T1000 (cell line): ENCODE measurements at regions not wholly inside any gene's neighbourhood (a gene's known extent, or its start where the extent isn't known, plus 50 kb on each side); places are given as distances from the start of the nearest gene placed in this dataset.

Experiments
- DNase-seq: peaks from one replicate; lab custom pipeline; 2025; ENCODE audit warnings: mixed read lengths; lab: John Stamatoyannopoulos, UW

- no peak for DNase-seq
Measured at GRCh38 chr12:42859612-42860011, 270.1 kb upstream of the PRICKLE1 start.

DNA sequence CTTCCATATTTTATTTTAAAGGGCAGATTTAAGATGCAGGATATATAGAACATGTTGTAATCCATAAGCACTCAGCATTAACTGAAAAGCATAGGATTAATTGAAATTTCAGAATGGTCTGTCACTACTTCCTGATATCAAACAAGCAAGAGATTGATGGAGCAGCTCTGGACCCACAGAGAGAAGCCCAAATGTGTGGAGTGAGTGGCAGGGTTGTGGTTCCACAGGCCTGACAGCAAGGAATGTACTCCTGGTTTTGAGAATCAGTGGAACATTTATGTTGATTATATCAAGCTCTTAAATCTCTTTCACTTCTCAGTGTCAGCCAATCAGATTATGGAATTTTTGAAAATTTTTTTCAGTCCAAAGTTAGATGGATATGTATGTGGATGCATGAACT lies 267.6 kb upstream of the PRICKLE1 start:
- DNase-seq, result no peak

DNA sequence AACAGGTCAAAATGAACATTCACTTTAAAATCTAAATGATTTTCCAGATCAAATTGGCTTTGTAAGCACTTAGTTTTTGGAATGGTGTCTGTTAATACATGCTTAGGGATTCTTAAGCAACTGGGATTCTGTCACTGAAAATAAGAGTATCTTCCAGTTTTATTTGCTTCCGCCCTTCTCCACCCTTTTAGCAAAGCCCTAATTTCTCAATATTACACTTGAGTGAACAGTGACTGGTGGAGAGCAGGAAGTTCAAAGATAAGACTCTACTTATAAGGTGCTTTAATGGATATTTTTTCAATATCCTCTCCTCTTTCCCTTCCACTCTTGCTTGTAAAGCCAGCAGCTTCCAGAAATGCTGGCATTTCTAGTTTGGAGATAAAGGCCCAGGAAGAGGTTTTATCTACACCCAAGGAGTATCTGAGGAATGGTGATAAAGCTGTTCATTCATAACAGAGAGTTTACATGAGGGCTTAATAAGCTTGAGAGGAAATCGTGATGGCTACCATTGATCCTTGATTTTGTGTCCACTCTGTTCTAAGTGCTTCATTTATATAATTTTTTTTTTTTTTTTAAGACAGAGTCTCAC lies 265.9 kb upstream of the PRICKLE1 start:
- DNase-seq, result no peak

- no peak for DNase-seq
Measured at GRCh38 chr12:42854826-42855225, 265.3 kb upstream of the PRICKLE1 start.

- no peak for DNase-seq
Measured at GRCh38 chr12:42854208-42854607, 264.7 kb upstream of the PRICKLE1 start.

GRCh38 chr12:42853370-42854140 lies 264.0 kb upstream of the PRICKLE1 start:
- DNase-seq, result no peak

- DNase-seq, result no peak
Measured at GRCh38 chr12:42846782-42847181, 257.2 kb upstream of the PRICKLE1 start.

GRCh38 chr12:42834062-42834461 lies 244.5 kb upstream of the PRICKLE1 start:
- no peak for DNase-seq

DNA sequence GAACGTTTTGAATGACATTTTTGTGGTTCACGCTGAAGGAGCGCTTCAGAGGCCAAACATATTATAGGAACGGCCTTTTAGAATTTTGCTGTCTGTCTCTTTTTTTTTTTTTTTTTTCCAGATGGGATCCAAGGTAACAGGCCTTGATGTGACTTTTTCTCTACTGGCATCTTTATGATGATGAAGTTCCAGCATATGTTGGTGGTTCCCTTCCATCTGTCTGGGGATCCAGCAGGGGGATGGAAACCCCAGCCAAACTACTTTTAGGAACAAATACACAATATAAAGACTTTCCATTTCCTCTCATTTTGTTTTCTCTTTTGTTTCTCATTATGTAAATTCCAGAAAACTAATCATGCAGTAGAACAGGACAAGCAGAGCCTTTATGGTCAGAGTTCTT lies 239.3 kb upstream of the PRICKLE1 start:
- DNase-seq, result no peak

GRCh38 chr12:42824327-42824726 lies 234.8 kb upstream of the PRICKLE1 start:
- DNase-seq, result no peak

DNA sequence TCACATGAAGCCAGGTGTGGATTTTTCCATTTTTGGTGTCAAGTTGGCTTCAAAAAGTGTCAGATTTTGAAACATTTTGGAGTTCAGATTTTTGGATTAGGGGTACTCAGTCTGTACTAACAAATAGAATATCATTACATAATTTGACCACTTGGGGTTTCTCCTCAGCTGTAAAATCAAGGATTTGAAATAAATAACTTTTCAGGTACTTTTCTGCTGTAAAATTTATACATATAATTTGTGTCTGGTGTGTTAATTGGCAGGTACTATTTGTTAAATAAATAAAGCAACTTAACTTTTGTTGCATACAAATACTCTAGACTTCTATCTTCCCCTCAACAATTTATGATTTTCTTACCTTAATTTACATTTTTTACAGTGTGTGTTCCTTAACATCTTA lies 234.1 kb upstream of the PRICKLE1 start:
- DNase-seq, result no peak

DNA sequence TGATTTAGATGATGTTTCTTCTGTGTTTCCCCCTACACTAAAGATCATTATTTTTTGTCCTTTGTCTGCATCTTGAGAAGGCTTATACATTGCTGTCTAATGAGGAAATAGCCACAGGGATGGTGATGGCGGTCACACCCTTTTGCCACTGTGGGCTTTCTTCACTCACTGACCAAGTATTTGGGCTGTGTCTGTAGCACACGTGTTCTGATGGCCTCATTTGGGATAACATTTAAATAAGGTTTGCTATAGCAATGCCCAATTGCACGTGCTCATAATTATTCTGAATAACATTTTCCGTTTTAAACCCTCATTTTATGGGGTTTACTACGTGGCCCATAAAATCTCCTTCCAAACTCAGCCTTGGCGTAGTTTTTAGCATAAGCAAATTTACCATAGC lies 230.3 kb upstream of the PRICKLE1 start:
- DNase-seq, result no peak

DNA sequence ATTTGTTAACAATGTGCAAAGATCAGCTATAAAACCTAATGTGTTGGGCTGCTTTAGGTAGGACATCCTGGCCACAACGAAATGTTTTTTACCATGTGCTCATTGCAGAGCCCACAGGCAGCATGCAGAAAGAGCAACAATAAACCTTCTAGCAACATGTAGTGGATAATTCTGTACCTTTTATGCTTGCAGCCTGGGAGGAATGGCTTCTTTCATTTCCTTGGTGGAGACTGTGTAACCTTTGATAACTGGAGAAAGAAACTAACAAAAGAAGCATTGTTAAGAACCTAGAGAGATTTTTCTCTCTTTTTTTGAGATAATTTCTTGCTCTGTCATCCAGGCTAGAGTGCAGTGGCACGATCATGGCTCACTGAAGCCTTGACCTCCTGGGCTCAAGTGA lies 225.5 kb upstream of the PRICKLE1 start:
- no peak for DNase-seq

DNA sequence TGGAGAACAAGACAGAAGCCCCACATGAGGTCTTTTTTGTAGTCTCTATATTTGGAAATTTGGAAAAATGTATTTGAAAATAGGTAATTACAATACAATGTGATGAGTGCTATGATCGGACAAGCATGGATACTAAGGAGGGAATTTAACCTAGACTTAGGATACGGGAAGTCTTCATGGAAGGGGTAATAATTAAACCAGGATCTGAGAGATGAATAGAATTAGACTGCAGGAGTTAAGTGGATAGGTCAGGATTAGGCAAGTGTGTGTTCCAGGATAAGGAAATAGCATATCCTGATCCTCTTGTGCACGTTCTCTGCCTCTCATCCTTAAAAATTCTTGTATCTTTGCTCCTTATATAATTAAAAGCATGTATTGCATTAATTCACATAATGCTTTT lies 223.3 kb upstream of the PRICKLE1 start:
- no peak for DNase-seq

- DNase-seq, result no peak
Measured at GRCh38 chr12:42812086-42812485, 222.5 kb upstream of the PRICKLE1 start.

DNA sequence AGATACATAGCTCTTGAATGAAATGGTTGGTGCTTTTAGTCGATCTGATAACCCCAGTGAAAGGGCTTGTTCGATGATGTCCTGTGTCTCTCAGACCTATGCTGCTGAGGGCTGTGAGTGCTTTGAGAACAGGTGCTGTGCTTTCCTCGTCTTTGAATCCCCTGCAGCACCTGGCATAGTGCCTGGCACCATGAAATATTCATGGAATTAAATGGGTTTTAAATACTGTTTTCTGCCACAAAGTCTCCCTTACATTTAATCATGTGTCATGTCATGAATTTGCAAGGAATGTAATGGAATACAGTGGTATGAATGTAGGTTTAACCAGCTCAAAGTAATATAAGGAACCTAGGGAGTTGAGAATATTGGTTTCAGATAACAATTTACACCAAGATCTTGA lies 220.5 kb upstream of the PRICKLE1 start:
- DNase-seq, result no peak

DNA sequence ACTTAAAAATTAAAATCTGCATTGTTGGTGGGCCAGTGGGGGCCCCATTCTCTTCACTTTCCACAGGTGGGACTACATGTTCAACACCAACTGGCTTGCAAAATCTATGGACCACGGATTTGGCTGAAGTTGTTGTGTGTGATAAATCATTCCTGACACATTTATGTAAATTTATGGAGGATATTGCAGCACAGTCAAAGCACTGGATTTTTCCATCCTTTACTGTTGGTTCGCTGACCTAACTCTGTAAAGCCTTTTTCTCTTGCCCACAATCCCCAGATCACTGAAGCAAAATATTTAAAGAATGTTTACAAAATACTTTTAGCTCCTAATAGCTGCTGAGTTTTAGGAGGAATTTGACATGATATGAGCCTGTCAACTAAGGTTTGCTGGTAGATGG lies 219.7 kb upstream of the PRICKLE1 start:
- DNase-seq, result no peak

DNA sequence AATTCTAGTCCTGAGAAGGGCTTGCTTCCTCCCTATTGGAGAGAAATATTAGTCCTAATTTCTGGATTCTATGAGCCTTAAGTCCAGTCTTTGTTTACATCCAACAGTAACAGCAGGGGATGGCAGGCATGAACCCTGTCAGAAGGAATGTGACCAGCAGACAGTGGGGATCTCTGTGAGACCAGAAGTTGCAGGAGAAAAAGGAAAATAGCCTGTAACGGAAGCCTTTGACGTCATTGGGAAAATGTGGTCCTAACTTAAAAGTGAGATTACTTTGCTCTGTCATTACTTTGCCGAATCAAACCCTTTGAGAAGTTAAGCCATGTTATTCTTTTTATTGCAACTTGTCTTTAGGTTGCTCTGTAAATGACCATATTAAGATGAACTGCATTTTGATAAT lies 218.2 kb upstream of the PRICKLE1 start:
- DNase-seq, result no peak

GRCh38 chr12:42807251-42807650 lies 217.7 kb upstream of the PRICKLE1 start:
- no peak for DNase-seq

GRCh38 chr12:42804928-42805327 lies 215.4 kb upstream of the PRICKLE1 start:
- no peak for DNase-seq

DNA sequence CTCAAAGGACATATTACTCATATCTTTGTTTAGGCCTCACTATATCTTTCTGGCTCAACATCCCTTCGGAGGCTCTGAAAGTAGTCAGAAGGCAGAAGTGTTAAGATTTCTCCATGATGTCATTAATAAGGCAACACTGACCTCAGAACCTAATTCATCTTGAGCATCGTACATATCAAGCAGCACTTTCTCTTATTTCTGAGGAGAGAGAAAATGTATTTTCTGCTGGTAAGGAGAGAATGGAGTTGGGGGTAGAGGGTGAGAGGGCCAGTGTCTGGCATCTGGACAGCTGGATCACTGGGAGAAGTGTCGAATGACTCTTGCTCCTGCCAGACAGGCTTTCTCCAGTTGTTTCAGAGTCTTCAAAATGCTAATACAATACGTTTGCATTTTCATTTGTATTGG lies 213.2 kb upstream of the PRICKLE1 start:
- no peak for DNase-seq

DNA sequence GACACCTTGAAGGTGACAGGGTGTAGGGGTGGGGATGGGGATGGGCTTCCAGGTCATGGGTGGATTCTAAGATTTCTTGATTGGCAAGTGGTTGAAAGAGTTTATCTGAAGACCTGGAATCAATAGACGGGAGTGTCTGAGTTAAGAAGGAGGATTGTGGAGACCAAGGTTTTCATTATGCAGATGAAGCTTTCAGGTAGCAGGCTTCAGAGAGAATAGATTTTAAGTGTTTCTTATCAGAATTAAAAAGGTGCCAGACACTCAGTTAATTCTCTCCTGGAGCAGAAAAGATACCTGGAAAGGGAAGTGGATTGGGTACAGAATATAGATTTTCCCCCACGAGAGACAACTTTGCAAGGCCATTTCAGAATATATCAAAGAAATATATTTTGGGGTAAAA lies 211.7 kb upstream of the PRICKLE1 start:
- DNase-seq, result no peak

- DNase-seq, result no peak
Measured at GRCh38 chr12:42799966-42800365, 210.4 kb upstream of the PRICKLE1 start.
